ENCODE measurements at regions not wholly inside any gene's neighbourhood (a gene's known extent, or its start where the extent isn't known, plus 50 kb on each side); places are given as distances from the start of the nearest gene placed in this dataset.

GRCh38 chr7:54960517-54960916, 58.3 kb upstream of the EGFR start:
- no peak for TF ChIP-seq CEBPB (IDR thresholded peaks at IDR 0.05; ENCODE audit: borderline replicate concordance in 1 of 2, low read depth in 2 of 2, low read length in 2 of 2)
- no peak for TF ChIP-seq GABPA (IDR thresholded peaks at IDR 0.05; ENCODE audit: low read depth)
- no peak for TF ChIP-seq TCF12 (IDR thresholded peaks at IDR 0.05; ENCODE audit: low read depth, low read length)
- no peak for TF ChIP-seq TARDBP (IDR thresholded peaks at IDR 0.05; ENCODE audit: borderline replicate concordance)
- no peak for TF ChIP-seq NFYB (IDR thresholded peaks at IDR 0.05; ENCODE audit: insufficient read depth, low read depth, low read length)
- TF ChIP-seq CEBPZ (IDR thresholded peaks at IDR 0.05; ENCODE audit: low read depth, low read length) = no peak
- no peak for TF ChIP-seq ZNF384 (IDR thresholded peaks at IDR 0.05; ENCODE audit: borderline replicate concordance, low read depth, low read length)
- TF ChIP-seq EP300 (IDR thresholded peaks at IDR 0.05; ENCODE audit: borderline replicate concordance in 1 of 2, control insufficient read depth in 1 of 2, low read depth in 2 of 2, low read length in 2 of 2) = no peak
- TF ChIP-seq JUNB (IDR thresholded peaks at IDR 0.05) = no peak
- no peak for TF ChIP-seq TAF1 (IDR thresholded peaks at IDR 0.05; ENCODE audit: borderline replicate concordance, low read depth, low read length)
- TF ChIP-seq RAD21 (IDR thresholded peaks at IDR 0.05; ENCODE audit: insufficient read depth, low read depth, low read length) = no peak
